Natural killer cell (primary cell): ENCODE measurements at regions not wholly inside any gene's neighbourhood (a gene's known extent, or its start where the extent isn't known, plus 50 kb on each side); places are given as distances from the start of the nearest gene placed in this dataset.

ENCODE experiments used
- ATAC-seq, 3 donors: fragments of 150-1000 bp in 2 of 3; fragments of 200-7000 bp in 1 of 3; cut with Tn5 transposase; 1 replicate in 1 of 3; 2 replicates in 2 of 3; pipeline ENCODE4 v1.10.0; 2021; ENCODE audit warnings: mild to moderate bottlenecking in 2 of 3, moderate library complexity in 2 of 3
- DNase-seq, 2 donors: peaks; one replicate each; pipeline versions ENCODE4 v3.0.0 to v3.0.0-alpha.2; 2013 to 2021; ENCODE audit warnings: mixed read lengths in 1 of 2
- H3K27ac ChIP-seq: one replicate; pipeline ENCODE4 v1.5.1; 2013; ENCODE audit warnings: mild to moderate bottlenecking, low read length
- H3K27me3 ChIP-seq: one replicate; pipeline ENCODE4 v1.6.1; 2013; ENCODE audit warnings: low read length; ENCODE audit not compliant: control insufficient read depth, insufficient read depth
- H3K36me3 ChIP-seq: one replicate; pipeline ENCODE4 v1.6.1; 2013; ENCODE audit warnings: low read length; ENCODE audit not compliant: control insufficient read depth, insufficient read depth
- H3K4me1 ChIP-seq: one replicate; pipeline ENCODE4 v1.6.1; 2013; ENCODE audit warnings: low read length; ENCODE audit not compliant: control insufficient read depth, insufficient read depth
- H3K4me3 ChIP-seq: one replicate; pipeline ENCODE4 v1.5.1; 2013; ENCODE audit warnings: low read length
- H3K9me3 ChIP-seq: one replicate; pipeline ENCODE4 v1.6.1; 2013; ENCODE audit warnings: low read length; ENCODE audit not compliant: control insufficient read depth, insufficient read depth
- H3K27ac Mint-ChIP-seq, 2 donors: one replicate each; pipeline ENCODE4 v1.8.0; 2022; ENCODE audit warnings: mild to moderate bottlenecking in 2 of 2, mixed read lengths in 2 of 2, moderate library complexity in 1 of 2
- H3K27me3 Mint-ChIP-seq, 2 donors: one replicate each; pipeline ENCODE4 v1.8.0; 2022; ENCODE audit warnings: low read depth in 2 of 2, mixed read lengths in 2 of 2
- H3K36me3 Mint-ChIP-seq: one replicate; pipeline ENCODE4 v1.8.0; 2022; ENCODE audit warnings: mixed read lengths
- H3K4me1 Mint-ChIP-seq, 2 donors: one replicate each; pipeline ENCODE4 v1.8.0; 2022; ENCODE audit warnings: mixed read lengths in 2 of 2
- H3K4me3 Mint-ChIP-seq: one replicate; pipeline ENCODE4 v1.8.0; 2022; ENCODE audit warnings: mild to moderate bottlenecking, moderate library complexity, mixed read lengths
- H3K9me3 Mint-ChIP-seq, 2 donors: one replicate each; pipeline ENCODE4 v1.8.0; 2022; ENCODE audit warnings: mixed read lengths in 2 of 2
- WGBS: methylation state at CpG from one replicate; pipeline ENCODE4 v1.1.7; 2013; ENCODE audit warnings: missing lambda C conversion rate; ENCODE audit not compliant: insufficient coverage; 5-methylcytosine and 5-hydroxymethylcytosine counted together
- intact Hi-C: fragments of 100-400 bp; cut with micrococcal nuclease; formaldehyde crosslinking; loops from one replicate; pipeline ENCODE4 v1.14.2; 2022
- TF ChIP-seq, protein P1 (sequence below): fragments of 200-600 bp; IDR thresholded peaks from one replicate; pipeline ENCODE4 v1.8.0; 2022; ENCODE audit warnings: antibody characterized with exemption

DNA sequence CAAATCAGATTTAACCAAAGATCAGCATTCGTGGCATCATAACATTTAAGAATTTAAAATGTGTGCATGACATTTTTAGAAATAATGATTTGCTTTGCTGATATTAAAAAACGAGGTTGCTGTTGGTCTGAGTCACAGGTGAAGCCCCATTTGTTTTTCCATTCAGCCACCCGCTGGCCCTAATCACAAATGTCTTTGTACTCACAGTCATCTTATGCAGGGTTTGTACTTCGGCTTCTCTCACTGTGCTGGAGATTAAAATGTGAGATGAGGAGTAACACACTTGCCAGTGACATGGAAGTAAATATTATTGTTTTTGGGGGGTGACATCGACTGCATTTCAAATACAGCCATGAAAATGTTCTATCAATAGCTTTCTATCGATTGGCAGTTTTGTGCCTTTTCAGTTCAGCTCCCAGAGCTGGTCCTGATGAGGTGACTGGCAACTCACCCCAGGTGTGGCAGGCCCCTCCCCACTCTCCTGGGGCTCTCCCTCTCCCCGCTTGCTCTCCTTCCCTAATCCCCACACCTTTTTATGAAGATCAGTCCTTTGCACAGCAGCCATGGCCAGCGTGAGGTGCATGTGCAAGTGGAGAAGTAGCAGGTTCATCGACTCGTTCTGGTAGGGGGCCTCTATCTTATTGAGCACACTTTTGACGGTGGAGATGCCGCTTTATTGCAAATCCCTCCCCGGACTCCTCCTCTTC is 58.8 kb upstream of the FUCA2 start:
- no peak overlapping the region for H3K4me3 Mint-ChIP-seq
- peaks cover 9% of the 10 kb centered on the region for H3K4me1 ChIP-seq
- no peaks in the 10 kb centered on the region for H3K27me3 Mint-ChIP-seq
- no peaks in the 10 kb centered on the region for H3K36me3 ChIP-seq
- H3K9me3 Mint-ChIP-seq: no peaks in the 10 kb centered on the region
- TF ChIP-seq, protein P1, sequence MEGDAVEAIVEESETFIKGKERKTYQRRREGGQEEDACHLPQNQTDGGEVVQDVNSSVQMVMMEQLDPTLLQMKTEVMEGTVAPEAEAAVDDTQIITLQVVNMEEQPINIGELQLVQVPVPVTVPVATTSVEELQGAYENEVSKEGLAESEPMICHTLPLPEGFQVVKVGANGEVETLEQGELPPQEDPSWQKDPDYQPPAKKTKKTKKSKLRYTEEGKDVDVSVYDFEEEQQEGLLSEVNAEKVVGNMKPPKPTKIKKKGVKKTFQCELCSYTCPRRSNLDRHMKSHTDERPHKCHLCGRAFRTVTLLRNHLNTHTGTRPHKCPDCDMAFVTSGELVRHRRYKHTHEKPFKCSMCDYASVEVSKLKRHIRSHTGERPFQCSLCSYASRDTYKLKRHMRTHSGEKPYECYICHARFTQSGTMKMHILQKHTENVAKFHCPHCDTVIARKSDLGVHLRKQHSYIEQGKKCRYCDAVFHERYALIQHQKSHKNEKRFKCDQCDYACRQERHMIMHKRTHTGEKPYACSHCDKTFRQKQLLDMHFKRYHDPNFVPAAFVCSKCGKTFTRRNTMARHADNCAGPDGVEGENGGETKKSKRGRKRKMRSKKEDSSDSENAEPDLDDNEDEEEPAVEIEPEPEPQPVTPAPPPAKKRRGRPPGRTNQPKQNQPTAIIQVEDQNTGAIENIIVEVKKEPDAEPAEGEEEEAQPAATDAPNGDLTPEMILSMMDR: no peak
- H3K27ac Mint-ChIP-seq: no peak overlapping the region
- no peak overlapping the region for H3K4me3 ChIP-seq
- DNase-seq (no peak), ATAC-seq (no peak)
- peaks cover 20 to 27% of the 10 kb centered on the region in 2 donors for H3K4me1 Mint-ChIP-seq
- H3K9me3 ChIP-seq: no peaks in the 10 kb centered on the region
- H3K36me3 Mint-ChIP-seq: no peaks in the 10 kb centered on the region
- whole genome bisulfite sequencing: 74% methylated on average over 13 of the region's 13 CpGs
- no peak overlapping the region for H3K27ac ChIP-seq
- intact Hi-C loops: loop anchor here (10.0 kb wide), 3 partner anchors 275 to 1095 kb away; partner anchors contain the start of gene LTV1
- H3K27me3 ChIP-seq: no peaks in the 10 kb centered on the region

DNA sequence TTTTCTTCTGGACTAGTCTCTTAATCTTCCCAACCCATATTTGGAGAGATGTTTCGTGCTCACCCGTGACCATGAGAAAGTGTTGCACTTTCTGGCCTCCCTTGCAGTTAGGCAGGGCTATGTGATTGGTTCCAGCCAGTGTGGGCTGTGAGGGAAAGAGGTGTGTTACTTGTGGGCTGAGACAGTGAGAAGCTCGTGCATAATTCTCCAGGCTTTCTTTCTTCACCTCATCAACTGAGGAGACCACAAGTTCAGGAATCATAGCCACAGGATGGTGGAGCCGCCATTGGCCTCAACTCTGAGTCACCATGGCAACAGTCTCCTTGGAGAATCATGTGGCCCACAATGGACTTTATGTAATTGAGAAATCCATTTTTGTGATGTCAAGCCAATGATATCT is 57.5 kb upstream of the FUCA2 start:
- no peaks in the 10 kb centered on the region for H3K36me3 Mint-ChIP-seq
- TF ChIP-seq, protein P1: no peak

DNA sequence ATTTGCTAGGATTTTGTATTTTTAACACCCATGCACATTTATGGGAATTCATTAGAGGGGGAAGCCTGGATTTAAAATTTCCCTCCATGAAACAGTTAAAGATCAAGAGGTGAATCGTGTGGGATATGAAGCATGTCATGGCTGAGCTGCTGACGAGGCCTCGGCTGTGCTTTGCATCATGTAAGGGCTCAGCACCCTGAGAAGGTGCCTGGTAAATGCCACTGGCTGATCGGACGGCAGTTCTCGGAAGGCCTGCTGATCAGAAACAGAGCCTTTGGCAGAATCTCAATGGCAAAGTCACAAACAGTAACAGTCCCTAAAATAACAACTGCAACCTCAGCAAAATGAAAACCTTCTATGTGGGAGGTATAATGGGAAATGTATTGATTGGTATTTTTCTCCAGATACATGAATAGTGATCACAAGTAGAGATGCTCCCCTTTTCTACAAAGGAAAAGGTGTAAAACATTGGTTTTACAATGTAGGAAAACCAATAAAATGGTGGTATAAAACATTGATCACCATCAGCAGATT is 53.0 kb upstream of the FUCA2 start:
- peaks cover 40 to 47% of the 10 kb centered on the region in 2 donors for H3K4me1 Mint-ChIP-seq

More for the DNA sequence above, 57.5 kb upstream of the FUCA2 start:
- ATAC-seq (peak in 2 of 3 donors; percentile 62 to 69), DNase-seq (peak in 1 of 2 donors; percentile 39)
- no peaks in the 10 kb centered on the region for H3K9me3 ChIP-seq
- no peaks in the 10 kb centered on the region for H3K27me3 ChIP-seq
- H3K4me1 Mint-ChIP-seq: peaks cover 20 to 24% of the 10 kb centered on the region in 2 donors
- no peaks in the 10 kb centered on the region for H3K9me3 Mint-ChIP-seq
- no peak overlapping the region for H3K4me3 Mint-ChIP-seq
- peaks cover 9% of the 10 kb centered on the region for H3K4me1 ChIP-seq
- H3K27me3 Mint-ChIP-seq: no peaks in the 10 kb centered on the region
- intact Hi-C loops: no loop called here
- H3K27ac ChIP-seq: no peak overlapping the region
- WGBS: 37% methylated on average over 4 of the region's 4 CpGs
- no peak overlapping the region for H3K4me3 ChIP-seq
- H3K36me3 ChIP-seq: no peaks in the 10 kb centered on the region
- peak overlapping the region; percentile 19 to 49 for H3K27ac Mint-ChIP-seq

More for the DNA sequence above, 53.0 kb upstream of the FUCA2 start:
- Histone ChIP-seq H3K27ac (no peak overlapping the region), H3K4me1 (peaks cover 23% of the 10 kb centered on the region), H3K27me3 (no peaks in the 10 kb centered on the region), H3K4me3 (no peak overlapping the region), H3K36me3 (no peaks in the 10 kb centered on the region), H3K9me3 (no peaks in the 10 kb centered on the region)
- intact Hi-C loops: no loop called here
- DNase-seq: no peak
- Mint-ChIP-seq H3K27me3 (no peaks in the 10 kb centered on the region), H3K36me3 (no peaks in the 10 kb centered on the region), H3K9me3 (no peaks in the 10 kb centered on the region), H3K4me3 (no peak overlapping the region), H3K27ac (no peak overlapping the region)
- TF ChIP-seq, protein P1: no peak
- 96% methylated on average over 6 of the region's 6 CpGs for WGBS
- no peak for ATAC-seq
